GM10266 (cell line): ENCODE measurements at regions not wholly inside any gene's neighbourhood (a gene's known extent, or its start where the extent isn't known, plus 50 kb on each side); places are given as distances from the start of the nearest gene placed in this dataset.

ENCODE experiments used
- DNase-seq: peaks from one replicate; pipeline ENCODE4 v3.0.0; 2012; ENCODE audit errors: extremely low spot score
- CTCF ChIP-seq: IDR thresholded peaks from 2 replicates; pipeline ENCODE4 v1.5.1; 2012; ENCODE audit warnings: mild to moderate bottlenecking, low read depth; ENCODE audit not compliant: control insufficient read depth, insufficient read depth; ENCODE audit errors: missing control alignments

DNA sequence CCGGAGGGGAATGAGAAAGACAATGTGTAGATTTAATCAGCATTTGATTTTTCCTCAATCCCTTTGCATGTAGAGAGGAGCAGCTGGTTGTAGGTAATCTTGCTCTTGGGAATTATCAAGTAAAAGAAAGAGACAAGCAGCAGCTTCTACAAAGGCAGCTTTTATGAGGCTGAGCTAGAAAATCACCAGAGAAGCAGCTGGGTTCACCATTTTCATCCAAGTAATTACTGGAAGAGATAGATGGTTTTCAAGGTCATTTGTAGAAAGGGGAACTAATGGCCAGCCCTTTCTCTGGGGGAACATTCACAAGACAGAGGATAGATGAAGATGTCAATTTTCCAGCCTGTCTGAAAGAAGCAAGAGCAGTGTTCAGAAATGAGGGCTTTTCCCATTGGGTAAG, 113.0 kb downstream of the RND3 start:
- TF ChIP-seq CTCF, result no peak
- DNase-seq, result no peak

- DNase-seq, result no peak
- no peak for TF ChIP-seq CTCF
Measured at GRCh38 chr2:150373374-150373773, 114.1 kb downstream of the RND3 start.

DNA sequence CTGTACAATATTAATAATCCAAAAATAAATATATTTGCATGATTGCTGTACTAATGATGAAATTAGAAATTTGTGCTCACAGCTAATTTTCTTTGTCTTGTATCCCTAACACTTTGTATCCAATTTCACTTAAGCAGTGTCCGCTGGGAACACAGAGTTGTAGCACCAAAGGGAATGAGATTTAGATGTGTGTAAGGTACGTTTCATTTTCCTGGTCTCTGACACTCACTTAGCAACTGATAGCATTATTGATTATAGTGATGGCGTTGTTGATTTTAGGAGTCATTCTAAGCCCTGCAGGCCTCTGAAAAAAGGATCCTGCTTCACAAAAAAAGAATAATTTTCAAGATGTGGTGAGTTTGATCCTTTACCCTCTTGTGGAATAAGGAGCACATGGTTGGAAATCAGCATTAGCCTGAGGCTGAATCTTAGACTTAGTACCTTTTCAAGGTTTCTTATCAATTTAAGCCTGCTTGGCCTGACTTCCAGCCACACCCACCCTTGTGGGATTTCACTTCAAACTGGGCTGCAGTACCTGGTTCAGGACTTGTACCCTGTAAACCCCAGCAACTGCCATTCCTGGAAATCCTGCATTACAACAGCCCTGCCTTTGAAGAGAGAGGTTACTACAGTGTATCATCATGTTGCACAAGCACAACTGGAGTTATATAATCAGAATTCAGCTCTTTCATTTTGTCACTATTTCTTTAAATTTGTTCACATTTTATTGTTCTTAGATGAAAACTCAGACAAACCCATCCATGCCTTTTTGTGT, 116.2 kb downstream of the RND3 start:
- DNase-seq, result no peak
- no peak for TF ChIP-seq CTCF

- TF ChIP-seq CTCF, result no peak
- no peak for DNase-seq
Measured at GRCh38 chr2:150370561-150370960, 116.9 kb downstream of the RND3 start.

DNA sequence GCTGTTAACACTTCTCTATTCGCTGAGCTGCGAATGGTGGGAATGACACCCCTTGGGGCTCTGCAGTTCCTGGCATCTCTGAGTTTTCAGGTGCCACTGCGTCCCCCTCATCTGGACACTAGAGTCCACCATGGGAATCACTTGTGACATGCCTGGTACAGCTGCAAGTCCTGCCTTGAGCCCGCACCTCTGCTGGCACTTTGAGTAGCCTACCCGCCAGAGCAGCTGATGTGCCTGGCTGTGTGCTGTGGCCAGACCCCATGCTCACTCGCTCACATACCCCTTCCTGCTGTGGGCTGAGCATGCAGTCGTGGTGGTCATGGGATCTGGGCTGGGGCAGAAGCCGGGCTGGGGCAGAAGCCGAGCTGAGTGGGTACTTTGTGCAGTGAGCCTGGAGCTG, 117.6 kb downstream of the RND3 start:
- no peak for DNase-seq
- no peak for TF ChIP-seq CTCF

DNA sequence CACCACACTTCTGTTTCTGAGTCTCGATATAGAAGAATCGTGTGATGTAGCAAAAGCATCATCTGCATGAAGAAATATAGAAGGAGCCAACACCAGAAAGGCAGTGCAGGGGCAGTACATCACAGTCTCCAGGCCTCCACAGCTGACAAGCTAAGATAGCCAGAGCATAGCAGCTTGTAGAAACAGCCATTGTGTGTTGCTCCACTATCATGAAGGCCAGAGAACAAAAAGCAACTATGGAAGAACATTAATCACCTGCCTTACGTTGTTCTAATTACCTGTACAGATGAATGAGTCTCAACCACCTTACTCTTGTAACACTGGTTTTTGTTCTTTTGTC, 129.0 kb downstream of the RND3 start:
- no peak for TF ChIP-seq CTCF
- DNase-seq, result peak; percentile 5

GRCh38 chr2:150357770-150358467, 129.5 kb downstream of the RND3 start:
- no peak for DNase-seq
- TF ChIP-seq CTCF, result no peak
